ENCODE measurements at regions not wholly inside any gene's neighbourhood (a gene's known extent, or its start where the extent isn't known, plus 50 kb on each side); places are given as distances from the start of the nearest gene placed in this dataset.
A peak's percentile ranks its signal among the peaks of the same experiment; 100 is the strongest.

DNA sequence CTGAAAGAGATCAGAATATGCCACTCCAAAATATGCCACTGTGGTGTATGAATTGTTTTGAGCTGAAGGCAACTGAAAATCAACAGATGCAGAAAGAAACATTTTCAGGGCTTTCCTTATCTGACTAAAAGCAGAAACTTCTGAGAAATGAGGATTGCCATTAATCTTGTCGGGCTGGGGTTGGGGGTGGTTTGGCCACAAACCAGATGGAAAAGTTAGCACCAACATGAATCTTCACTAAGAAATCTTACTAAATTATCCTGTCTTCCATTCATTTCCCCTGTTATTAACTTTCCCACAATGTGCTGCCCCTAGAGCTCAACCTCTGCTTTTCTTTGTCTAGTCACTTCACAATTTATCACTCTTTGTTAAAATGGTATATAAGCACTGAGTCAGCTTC lies 229.9 kb upstream of the GADL1 start:
- no peak overlapping the region for H2AFZ ChIP-seq (replicated peaks)
- no peaks in the 10 kb centered on the region for H4K20me1 ChIP-seq (ENCODE audit: low read depth)
- H3F3A ChIP-seq (ENCODE audit: low read depth) = peaks cover 36% of the 10 kb centered on the region
- no peaks in the 10 kb centered on the region for H3K79me2 ChIP-seq (ENCODE audit: low read depth)
- H3K4me3 ChIP-seq = no peak overlapping the region
- H3K27me3 Mint-ChIP-seq (ENCODE audit: insufficient read depth, low read depth) = peaks cover 5% of the 10 kb centered on the region
- no peaks in the 10 kb centered on the region for H3K36me3 Mint-ChIP-seq
- H3K27ac Mint-ChIP-seq = no peak overlapping the region
- H3K4me2 ChIP-seq = no peak overlapping the region
- no peak overlapping the region for H3K9ac ChIP-seq
- no peak for DNase-seq (ENCODE audit: low spot score)
- peaks cover 8% of the 10 kb centered on the region for H3K27me3 ChIP-seq
- H3K4me3 Mint-ChIP-seq = no peak overlapping the region
- peaks cover 22% of the 10 kb centered on the region for H3K4me1 ChIP-seq
- peaks cover 14% of the 10 kb centered on the region for H3K9me3 Mint-ChIP-seq
- no peaks in the 10 kb centered on the region for H3K9me3 ChIP-seq (ENCODE audit: low read depth)
- peaks cover 6% of the 10 kb centered on the region for H3K36me3 ChIP-seq
- H3K4me1 Mint-ChIP-seq = peaks cover 17% of the 10 kb centered on the region
- TF ChIP-seq EZH2 (IDR thresholded peaks at IDR 0.05) = no peak
- TF ChIP-seq EZH2phosphoT487 (IDR thresholded peaks at IDR 0.05) = no peak
- TF ChIP-seq, protein P1, sequence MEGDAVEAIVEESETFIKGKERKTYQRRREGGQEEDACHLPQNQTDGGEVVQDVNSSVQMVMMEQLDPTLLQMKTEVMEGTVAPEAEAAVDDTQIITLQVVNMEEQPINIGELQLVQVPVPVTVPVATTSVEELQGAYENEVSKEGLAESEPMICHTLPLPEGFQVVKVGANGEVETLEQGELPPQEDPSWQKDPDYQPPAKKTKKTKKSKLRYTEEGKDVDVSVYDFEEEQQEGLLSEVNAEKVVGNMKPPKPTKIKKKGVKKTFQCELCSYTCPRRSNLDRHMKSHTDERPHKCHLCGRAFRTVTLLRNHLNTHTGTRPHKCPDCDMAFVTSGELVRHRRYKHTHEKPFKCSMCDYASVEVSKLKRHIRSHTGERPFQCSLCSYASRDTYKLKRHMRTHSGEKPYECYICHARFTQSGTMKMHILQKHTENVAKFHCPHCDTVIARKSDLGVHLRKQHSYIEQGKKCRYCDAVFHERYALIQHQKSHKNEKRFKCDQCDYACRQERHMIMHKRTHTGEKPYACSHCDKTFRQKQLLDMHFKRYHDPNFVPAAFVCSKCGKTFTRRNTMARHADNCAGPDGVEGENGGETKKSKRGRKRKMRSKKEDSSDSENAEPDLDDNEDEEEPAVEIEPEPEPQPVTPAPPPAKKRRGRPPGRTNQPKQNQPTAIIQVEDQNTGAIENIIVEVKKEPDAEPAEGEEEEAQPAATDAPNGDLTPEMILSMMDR (IDR thresholded peaks at IDR 0.05) = no peak
- H3K27ac ChIP-seq = no peak overlapping the region

DNA sequence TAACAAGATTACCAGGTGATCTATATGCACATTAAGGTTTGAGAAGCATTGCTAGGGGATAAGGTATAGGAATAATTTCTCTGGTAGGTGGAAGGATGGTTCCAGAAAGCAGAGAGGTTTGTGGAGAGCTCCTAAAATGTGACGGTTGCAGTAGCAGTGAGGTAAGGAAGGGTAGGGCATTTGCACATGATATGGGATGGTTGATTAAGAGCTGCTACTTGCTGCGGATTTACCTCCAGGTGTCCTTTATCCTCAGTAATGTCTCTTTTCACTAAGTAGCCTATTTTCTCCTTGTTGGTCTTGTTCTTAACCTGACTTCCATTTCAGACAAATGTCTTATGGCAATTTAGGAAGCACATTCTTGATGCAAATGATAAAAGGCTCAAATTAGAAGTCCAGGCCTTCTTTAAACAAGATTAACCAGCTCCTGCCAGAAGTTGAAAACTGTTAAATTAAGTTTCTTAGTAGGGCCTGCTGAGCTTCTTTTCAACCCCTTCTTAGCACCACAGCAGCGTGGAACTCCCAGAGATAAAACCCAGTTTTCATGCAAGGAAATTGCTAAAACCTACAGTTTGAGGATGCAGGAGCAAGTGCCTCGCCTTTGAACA lies 231.1 kb upstream of the GADL1 start:
- no peak overlapping the region for H3K4me3 Mint-ChIP-seq
- no peak overlapping the region for H3K9ac ChIP-seq
- H3K79me2 ChIP-seq (ENCODE audit: low read depth) = no peaks in the 10 kb centered on the region
- peaks cover 22% of the 10 kb centered on the region for H3K4me1 ChIP-seq
- TF ChIP-seq EZH2phosphoT487 (IDR thresholded peaks at IDR 0.05) = peak; percentile 96
- TF ChIP-seq, protein P1 (IDR thresholded peaks at IDR 0.05) = no peak
- no peak for TF ChIP-seq EZH2 (IDR thresholded peaks at IDR 0.05)
- peaks cover 14% of the 10 kb centered on the region for H3K9me3 Mint-ChIP-seq
- H3K4me2 ChIP-seq = peak overlapping the region; percentile 65
- no peaks in the 10 kb centered on the region for H3K9me3 ChIP-seq (ENCODE audit: low read depth)
- H3K27me3 Mint-ChIP-seq (ENCODE audit: insufficient read depth, low read depth) = peaks cover 5% of the 10 kb centered on the region
- H2AFZ ChIP-seq (replicated peaks) = no peak overlapping the region
- no peaks in the 10 kb centered on the region for H4K20me1 ChIP-seq (ENCODE audit: low read depth)
- H3K27ac Mint-ChIP-seq = no peak overlapping the region
- H3K36me3 Mint-ChIP-seq = no peaks in the 10 kb centered on the region
- DNase-seq (ENCODE audit: low spot score) = peak; percentile 65
- no peak overlapping the region for H3K4me3 ChIP-seq
- peaks cover 14% of the 10 kb centered on the region for H3K27me3 ChIP-seq
- H3F3A ChIP-seq (ENCODE audit: low read depth) = peaks cover 36% of the 10 kb centered on the region
- peaks cover 6% of the 10 kb centered on the region for H3K36me3 ChIP-seq
- peaks cover 17% of the 10 kb centered on the region for H3K4me1 Mint-ChIP-seq
- H3K27ac ChIP-seq = peak overlapping the region; percentile 48

- Histone ChIP-seq H3K9ac (no peak overlapping the region), H2AFZ (replicated peaks) (no peak overlapping the region), H3K36me3 (no peaks in the 10 kb centered on the region), H4K20me1 (ENCODE audit: low read depth) (no peaks in the 10 kb centered on the region), H3F3A (ENCODE audit: low read depth) (peaks cover 34% of the 10 kb centered on the region), H3K4me1 (peaks cover 22% of the 10 kb centered on the region), H3K4me2 (no peak overlapping the region), H3K9me3 (ENCODE audit: low read depth) (no peaks in the 10 kb centered on the region), H3K27ac (no peak overlapping the region), H3K27me3 (peaks cover 13% of the 10 kb centered on the region), H3K4me3 (no peak overlapping the region), H3K79me2 (ENCODE audit: low read depth) (no peaks in the 10 kb centered on the region)
- H3K4me1 Mint-ChIP-seq = peaks cover 17% of the 10 kb centered on the region
- H3K9me3 Mint-ChIP-seq = peaks cover 7% of the 10 kb centered on the region
- H3K36me3 Mint-ChIP-seq = no peaks in the 10 kb centered on the region
- TF ChIP-seq, protein P1 (IDR thresholded peaks at IDR 0.05) = no peak
- no peak for TF ChIP-seq EZH2 (IDR thresholded peaks at IDR 0.05)
- no peak for TF ChIP-seq EZH2phosphoT487 (IDR thresholded peaks at IDR 0.05)
- H3K4me3 Mint-ChIP-seq = no peak overlapping the region
- DNase-seq (ENCODE audit: low spot score) = no peak
- H3K27ac Mint-ChIP-seq = no peak overlapping the region
- peaks cover 3% of the 10 kb centered on the region for H3K27me3 Mint-ChIP-seq (ENCODE audit: insufficient read depth, low read depth)
Measured at GRCh38 chr3:31129241-31129640, 234.8 kb upstream of the GADL1 start.

Data from neural progenitor cell (in vitro differentiated cells).